GM19395 (cell line): ENCODE measurements at regions not wholly inside any gene's neighbourhood (a gene's known extent, or its start where the extent isn't known, plus 50 kb on each side); places are given as distances from the start of the nearest gene placed in this dataset.
"Not testable (repeated sequence)": the region's sequence is repeated elsewhere in the genome, so short reads cannot be mapped to it uniquely, and the experiment has no call there.

Experiments used
- ATAC-seq: cut with Tn5 transposase; IDR thresholded peaks from one replicate; pipeline ENCODE4 v1.9.1; 2021; ENCODE audit warnings: mild to moderate bottlenecking, moderate library complexity; ENCODE audit not compliant: unreplicated experiment

DNA sequence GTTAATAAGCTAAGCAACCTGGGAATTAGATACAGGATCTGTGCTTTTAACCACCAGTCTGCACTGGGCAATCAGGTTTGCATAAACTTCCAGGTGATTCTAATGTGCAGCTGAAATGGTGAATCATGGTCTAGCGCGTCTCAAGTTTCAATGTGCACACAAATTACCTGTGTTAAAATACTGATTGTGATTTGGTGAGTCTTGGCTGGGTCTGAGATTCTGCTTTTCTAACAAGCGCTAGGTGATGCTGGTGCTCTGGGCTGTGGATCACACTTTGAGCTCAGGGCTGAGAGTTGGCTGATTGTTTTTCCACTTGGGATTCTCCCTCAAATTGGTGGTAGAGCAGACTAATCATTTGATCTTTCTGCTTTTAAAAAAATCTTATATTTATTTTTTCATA lies 124.8 kb downstream of the C12orf75 start:
- no peak for ATAC-seq

DNA sequence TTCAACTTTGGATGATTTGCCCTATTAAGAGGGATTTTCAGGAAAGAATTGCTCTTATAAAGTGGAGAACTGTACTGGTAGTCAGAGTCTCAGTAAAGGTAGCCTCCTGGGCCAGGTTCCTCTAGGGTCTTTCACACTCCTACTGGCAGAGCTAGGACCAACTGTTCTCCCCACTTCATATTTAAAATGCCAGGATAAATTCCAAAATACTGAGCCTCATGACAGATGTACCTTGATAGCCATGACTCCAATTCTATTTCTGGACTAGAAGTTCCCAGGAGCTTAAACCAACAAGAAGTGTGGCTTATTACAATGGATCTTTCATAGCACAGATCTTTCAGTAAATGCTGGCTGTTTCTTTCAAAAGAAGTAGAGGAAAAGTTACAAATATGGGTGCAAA lies 126.5 kb downstream of the C12orf75 start:
- no peak for ATAC-seq

DNA sequence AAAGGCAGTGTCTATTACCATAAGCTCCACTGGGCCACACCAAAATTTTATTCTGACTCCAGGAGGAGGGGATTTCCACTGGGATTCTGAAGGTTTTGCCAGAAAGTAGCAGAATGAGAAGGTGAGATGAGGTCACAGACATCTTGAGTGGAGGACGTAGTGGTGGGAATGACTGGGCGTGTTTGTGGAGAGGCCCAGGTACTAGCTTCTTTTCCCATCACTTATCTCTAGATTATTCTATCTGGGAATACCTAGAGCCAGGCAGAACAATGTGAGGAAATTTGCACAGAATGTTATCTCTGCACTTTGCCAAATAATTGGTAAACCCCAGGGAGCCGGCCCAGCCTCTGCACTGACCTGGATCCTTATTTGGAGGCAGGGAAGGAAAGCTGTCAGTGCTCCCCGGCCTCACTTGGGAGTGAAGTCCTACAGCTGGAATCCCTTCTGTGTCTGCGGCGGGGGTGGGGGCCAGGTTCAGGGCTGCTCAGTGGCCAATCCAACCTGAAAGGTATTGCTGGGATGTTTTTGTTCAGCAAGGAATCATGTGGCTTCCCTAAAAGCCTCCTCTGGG lies 129.4 kb downstream of the C12orf75 start:
- ATAC-seq = no peak

DNA sequence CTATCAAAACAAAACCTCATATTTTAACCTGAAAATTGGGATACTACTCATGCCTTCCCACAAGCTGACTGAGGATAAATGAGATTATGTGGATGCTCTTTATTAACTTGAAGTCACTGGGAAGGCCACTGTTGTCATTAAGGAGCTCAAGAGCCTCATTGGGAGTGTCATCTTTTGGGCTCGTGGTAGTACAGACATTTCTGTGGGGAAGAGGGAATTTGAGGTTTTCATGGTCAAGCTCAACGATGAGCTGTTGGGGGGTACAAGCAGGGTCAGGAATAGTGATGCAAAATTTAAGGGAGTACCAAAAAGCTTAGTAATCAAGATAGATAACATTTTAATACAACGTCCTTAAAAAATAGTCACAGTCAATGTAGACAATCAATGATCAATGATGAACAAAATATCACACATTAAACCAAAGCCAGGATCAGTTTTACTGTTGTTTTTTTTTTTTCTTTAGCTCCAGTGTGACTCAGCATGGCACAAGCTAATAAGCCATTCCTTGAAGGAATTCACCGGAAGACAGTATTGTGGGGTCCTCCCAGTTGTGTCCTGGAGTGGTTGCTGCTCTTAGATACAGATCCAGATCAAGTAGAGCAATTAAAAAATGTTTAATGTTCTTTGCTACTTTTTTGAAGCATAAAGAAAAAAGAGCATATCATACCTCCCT lies 130.9 kb downstream of the C12orf75 start:
- ATAC-seq = no peak

DNA sequence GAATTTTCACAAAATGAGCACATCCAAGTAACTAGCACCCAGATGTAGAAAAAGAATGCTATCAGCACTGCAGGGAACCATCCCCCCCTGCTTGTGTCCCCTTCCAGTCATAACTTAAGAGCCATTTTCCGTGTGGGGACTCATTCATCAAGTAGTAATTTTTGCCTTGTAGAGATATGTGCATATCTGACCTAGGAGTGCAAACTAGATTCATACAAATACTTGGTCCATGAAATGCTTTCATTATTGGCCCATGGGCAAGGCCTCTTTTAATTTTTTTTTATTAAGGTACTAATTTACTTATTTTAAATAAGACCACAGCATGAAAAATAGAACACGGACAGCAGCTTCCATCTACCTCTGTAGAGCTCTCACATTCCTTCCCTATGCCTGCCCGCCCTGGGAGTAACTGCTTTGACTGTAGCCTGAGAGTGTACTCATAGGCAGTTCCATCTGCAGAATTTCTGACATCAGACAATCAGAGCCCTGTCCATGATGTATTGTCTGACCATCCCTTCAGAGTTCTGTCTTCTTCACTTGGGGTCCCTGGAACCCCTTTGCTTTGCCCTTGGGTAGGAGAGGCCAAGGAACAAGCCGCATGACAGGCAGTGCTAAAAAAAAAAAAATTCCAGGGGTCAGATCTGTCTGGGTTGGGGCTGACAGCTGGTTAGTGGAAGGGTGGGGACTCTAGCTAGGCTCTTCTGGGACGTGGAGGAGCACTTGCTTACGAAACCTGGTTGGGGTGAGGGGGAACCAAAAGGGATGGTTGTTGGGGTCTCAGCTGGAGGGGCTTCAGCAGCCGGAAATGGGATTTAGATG lies 131.7 kb downstream of the C12orf75 start:
- ATAC-seq = no peak

DNA sequence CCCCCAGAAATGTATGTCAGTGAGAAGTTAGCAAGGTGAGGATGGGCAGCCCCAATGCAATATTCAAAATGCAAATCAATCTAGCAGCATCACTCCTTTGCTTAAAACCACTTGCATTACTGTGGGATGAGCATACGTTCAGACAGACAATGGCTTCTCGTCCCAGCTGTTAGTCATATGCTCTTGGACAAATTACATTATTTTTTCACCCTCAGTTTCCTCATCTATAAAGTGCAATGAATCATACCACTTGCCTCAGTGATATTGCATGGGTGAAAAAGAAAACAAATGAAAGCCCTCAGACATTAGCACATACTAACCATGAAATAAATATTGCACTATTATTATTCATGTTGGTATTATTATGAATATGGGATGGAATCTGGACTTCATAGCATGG lies 132.3 kb downstream of the C12orf75 start:
- ATAC-seq = no peak

DNA sequence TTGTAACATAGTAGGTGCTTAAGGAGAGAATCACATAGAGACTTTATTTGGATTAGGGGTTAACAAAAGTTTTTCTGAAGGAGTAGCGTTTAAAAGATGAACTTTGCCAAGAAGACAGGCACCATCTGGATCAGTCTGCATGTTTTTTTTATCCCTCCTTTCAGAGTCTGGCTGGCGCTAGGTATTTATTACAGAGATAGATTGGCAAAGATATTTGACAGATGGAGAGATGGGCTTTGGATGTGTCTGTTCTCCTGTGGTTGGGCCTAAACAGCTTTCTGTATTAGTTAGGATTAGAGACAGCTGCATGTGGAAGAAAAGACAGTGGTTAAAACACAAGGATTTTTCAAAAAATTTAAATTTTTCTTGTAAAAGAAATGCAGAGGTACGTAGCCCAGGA lies 133.9 kb downstream of the C12orf75 start:
- ATAC-seq = no peak

DNA sequence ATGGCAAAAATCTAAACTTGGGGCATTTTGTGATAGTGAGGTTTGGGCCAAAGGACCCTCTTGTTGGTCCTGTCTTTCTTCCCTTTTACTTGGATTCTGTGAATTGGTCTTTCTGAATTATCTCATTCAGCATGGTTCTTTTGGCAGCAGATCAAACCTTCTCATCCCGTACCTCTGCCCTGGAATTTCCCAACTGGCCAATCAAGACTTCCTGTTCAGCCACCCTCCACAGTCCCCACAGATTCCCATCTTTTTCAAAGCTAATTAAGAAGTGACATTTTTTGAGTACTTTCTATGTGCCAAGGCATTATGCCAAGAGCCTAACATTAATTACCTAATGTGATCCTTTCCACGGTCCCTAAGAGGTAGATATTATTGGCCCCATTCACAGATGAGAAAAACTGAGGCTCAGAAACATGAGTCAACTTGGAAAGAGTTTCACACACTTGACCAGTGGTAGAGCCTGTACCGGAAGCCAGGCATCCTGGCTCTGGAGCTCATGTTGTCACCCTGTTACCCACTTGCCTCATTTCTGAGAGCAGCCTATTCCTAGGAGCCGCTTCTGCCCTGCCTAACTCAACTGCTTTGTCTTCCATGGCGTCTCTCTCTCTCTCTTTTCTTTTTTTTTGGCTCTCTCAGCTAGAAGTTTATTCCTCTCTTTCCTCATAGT lies 135.9 kb downstream of the C12orf75 start:
- no peak for ATAC-seq

DNA sequence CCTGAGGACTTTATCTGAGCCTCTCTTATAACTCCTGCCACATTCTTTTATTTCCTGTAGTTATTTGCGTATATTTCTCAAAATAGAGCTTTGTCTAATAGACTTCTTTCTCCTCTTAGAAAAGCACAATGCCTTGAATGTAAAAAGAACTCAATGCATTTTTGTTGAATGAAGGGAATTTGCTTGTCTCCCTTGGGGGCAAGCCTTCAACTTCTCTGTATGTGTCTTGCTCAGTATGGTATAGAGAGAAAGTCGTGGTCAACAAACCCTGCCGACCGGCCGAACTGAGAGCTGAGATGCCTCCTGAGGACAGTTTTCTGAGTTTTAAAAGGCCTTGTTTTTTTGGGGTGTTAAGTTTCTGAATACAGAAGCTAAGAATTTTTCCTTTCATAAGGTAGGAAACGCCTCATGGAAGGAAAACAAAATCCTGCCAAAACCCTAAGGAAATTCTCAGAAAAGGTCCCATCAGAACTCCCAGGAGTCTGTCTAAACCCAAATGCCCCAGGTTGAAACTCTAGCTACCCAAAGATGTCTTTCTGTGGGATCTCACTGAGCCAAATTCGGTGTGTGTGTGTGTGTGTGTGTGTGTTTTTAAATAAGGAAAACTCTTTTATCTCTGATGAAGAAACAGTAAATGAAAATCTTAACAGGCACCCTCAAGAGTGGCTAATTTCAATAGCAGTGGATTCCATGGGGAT lies 136.6 kb downstream of the C12orf75 start:
- no peak for ATAC-seq

DNA sequence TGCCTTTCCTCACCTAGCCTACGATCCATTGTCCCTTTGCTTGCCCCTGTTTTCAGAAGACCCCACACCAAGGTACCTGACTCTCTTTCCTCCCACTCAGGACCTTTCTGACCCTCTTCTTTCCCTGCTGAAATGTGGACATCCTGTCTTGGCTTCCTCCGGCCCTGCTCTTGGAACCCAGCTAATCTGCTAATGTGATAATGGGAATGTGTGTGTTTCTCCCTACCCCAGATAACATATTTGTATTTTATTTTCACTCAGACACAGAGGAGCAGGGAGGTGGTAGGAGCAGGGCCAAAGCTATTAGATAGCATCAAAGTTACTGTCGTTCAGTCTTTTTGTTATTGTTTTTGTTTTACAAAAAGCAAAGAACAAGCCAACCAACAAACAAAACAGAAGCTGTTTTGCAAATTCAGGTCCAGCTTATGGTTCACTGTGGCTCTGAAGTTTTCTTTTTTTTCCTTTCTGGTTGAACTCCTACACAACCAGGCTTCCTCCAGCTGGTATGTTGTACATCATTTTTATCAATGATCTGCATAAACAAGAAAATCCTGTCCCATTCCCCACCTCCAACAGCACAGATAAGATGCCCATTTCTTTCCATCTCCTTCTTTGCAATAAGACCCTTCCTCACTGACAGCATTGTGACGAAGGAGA lies 137.3 kb downstream of the C12orf75 start:
- no peak for ATAC-seq

DNA sequence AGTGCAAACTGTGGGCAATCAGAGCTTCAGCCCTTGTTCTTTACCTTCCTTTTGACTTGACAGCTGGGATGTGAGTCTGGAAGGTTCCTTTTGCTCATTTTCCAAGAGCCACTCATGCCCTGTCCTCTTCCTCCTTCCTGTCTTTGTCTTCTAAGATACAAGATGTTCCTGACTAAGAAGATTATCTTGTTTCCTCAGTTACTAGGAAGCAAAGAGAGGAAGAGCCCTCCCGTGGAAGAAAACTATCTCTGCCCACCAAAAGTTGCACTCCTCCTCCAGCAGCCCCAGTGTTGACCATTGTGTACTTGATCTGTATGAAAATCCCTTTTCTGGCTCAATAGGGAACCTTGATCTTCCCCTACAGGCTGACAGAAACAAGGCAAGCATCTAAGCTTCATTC lies 138.0 kb downstream of the C12orf75 start:
- ATAC-seq = no peak

DNA sequence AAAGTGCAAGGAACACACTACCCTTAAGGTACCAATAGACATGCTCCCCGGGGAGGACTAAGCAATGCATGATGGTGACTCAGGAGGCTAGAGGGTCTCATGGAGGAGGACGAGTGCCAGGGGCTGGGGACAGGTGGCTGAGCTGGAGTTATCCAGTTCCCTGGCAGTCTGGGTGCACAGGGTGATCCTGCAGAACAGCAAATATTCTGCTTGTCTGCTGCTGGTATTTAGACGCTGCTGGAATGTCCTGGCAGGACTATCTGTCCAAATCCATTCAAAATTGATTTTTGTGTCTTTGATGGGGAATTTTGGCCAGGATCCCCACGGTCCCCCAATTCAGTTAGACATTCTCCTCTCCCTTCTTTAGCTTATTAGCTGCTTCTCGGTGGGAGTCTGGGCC lies 138.7 kb downstream of the C12orf75 start:
- no peak for ATAC-seq

DNA sequence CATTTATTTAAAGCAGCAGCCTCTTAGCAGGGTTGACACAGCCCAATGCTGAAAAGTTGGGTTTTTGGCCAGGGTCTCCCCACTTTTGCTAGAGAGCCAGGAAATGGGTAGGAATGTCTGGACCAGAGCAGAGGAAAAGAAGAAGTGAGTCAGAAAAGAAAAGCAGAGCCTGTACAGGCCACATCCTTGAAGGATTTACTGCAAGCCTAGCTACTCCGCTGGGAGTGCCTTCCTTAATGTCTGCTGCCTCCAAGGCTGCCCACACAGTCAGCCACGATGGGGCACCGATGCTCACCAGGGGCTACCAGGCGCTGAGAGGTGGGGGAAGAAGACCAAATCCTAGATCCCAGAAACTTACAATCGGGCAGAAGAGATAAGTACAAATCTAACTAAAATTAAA lies 139.2 kb downstream of the C12orf75 start:
- ATAC-seq = no peak

DNA sequence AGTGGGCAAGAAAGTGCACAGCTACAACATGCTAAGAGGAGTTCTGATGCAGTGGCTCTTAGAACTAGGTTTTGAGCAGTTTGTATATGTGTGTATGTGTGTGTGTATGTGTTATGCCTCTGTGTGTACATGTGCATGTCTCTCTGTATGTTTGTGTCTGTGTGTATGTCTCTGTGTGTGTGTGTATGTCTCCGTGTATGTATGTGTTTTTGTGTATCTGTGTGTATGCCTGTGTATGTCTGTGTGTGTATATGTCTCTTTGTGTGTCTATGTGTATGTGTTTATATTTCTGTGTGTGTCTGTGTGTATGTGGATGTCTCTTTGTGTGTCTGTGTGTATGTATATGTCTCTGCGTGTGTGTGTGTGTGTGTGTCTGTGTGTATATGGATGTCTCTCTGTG lies 139.6 kb downstream of the C12orf75 start:
- no peak for ATAC-seq

DNA sequence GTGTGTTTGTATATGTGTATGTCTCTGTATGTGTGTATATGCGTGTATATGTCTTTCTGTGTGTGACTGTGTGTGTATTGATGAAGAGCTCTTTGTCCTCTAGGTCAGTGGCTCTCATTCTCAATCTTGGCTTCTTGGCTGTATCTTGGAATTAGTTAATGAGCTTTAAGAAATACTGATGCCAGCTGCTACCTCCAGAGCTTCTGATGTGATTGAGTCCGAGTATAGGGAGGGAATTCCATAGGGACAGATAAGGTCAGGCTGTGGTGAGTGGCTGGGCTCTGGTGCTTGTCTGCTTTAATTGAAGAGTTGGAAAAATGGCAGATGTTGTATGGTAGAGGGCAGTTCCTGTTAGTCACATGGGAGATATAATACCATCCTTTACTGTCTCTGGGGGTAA lies 140.1 kb downstream of the C12orf75 start:
- no peak for ATAC-seq

DNA sequence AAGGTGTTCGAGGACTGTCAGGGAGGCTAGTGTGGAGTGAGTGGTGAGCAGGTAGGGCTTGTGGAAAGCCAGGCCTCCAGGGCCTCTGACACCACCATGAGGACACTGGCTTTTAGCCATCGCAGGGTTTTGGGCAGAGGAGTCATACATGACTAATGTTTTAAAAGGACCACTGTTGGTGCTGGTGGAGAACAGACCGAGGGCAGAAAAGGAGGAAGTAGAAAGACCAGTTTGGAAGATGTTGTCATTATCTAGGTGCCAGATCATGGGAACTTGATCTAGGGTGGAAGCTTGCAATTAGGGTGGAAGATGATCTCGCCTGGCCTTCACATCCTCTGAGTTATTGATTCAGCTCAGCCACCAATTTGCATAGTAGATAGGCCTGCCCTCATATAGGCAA lies 144.2 kb downstream of the C12orf75 start:
- ATAC-seq = no peak

DNA sequence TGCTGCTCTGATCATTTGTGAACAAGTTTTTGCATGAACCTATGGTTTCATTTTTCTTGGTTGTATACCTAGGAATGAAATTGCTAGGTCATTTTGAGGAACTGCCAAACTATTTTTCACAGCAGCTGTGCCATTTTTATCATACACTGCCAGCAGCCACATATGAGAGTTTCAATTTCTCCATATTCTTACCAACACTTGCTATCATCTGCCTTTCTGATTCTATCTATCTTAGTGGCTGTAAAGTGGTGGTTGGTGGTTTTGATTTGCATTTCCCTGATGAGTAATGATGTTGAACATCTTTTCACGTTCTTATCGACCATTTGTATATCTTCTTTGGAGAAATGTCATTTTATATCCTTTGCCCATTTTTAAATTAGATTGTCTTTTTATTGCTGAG lies 146.1 kb downstream of the C12orf75 start:
- ATAC-seq = peak; percentile 72

DNA sequence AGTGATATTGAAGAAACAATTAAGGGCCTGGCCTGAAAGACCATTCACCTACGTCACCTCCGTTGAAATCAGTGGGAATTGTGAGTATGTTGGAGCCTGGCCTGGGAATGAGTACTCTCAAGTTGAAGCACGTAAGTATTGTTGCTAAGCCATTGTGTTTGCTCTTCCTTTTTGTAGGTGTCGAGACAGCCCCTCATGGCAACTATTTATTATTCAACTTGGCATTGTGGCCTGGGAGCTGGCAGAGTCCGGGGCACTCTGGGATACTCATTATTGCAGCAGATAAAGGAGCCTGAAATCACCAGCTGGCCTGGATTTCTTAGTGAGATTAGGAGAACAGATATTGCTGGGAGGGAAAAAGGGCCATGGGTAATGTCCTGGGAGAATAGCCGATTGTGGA lies 147.4 kb downstream of the C12orf75 start:
- no peak for ATAC-seq

DNA sequence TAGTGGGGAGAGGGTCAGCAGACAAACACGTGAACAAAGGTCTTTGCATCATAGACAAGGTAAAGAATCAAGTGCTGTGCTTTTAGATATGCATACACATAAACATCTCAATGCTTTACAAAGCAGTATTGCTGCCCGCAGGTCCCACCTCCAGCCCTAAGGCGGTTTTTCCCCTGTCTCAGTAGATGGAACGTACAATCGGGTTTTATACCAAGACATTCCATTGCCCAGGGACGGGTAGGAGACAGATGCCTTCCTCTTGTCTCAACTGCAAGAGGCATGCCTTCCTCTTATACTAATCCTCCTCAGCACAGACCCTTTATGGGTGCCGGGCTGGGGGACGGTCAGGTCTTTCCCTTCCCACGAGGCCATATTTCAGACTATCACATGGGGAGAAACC lies 148.3 kb downstream of the C12orf75 start:
- not testable (repeated sequence) for ATAC-seq

DNA sequence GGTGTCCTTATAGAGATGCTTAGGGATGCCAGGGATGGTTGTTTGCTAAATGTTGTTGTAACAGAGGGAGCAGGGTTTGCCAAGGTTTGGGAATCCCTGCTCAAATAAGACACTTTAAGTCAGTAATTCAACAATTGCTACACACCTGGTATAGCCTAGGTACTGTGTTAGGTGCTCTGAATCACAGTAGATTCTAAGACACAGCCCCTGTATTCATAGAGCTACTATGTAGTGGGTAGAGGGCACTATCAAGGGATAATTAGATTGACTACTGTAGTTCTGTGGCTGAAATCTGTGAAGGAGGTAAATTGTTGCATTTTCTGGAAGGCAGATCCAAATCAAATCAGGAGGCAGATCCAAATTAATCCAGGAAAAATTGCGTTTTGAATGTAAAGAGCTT lies 149.2 kb downstream of the C12orf75 start:
- ATAC-seq = no peak

DNA sequence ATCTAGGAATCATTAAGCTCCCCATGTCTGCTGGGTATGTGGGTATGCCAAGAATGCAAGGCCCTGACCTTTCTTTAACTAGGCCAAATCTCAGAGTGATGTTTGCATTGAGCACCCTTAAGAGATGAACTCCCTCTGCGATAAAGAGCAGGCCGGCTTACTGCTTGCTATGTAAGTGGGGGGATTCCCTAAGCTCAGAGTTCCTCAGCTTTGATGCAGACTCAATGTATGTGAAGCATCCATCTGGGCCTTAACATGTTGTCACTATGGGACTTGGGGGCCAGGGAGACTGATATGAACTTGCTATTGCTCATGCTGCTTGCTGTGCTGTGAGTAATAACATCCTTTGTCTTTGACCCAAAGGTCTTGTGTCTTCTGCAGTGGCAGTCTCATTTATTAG lies 149.7 kb downstream of the C12orf75 start:
- ATAC-seq = no peak
